ENCODE measurements at regions not wholly inside any gene's neighbourhood (a gene's known extent, or its start where the extent isn't known, plus 50 kb on each side); places are given as distances from the start of the nearest gene placed in this dataset.
"Not testable (repeated sequence)": the region's sequence is repeated elsewhere in the genome, so short reads cannot be mapped to it uniquely, and the experiment has no call there.

DNA sequence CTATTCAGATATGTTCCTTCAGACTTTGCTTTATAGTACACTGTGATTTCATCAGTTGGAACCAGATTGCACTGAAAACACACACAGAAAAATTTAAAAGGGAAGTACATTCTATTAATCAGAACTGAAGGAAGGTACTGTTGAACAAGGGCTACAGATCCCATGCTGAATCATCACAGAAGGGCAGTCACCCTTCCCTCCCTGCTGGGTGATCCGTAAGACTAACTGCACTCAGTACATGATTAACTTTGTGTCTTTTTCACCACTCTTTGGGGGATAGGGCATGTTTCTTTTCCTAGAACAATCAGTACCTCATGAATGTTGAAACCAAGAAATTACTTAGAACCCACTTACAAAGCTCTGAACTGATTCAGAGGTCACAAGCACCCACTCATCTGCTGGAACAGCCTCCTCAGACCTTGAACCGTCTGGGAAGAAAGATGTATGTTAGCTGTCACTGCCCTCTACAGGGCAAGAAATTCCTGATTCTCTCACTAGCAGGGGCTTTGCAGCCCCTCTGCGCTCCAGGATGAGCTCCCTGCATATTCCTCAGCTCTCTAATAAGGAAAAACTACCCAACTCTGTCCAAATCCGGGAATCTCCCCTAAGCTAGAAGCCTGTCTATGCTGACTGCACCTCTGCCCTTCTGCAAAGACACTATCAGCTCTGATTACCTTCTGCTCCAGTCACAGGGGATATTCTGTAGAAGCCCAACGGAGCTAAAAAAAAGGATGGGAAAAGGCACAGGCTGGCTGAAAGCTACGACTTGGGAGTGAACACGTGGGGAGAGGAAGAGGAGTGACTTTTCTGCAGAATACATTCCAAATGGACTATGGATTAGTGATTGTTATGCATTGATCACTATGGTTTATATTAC is 51.0 kb downstream of the IARS1 start:
- Mint-ChIP-seq H3K4me1 (ENCODE audit: low read depth) (no peaks in the 10 kb centered on the region), H3K36me3 (peaks cover 39% of the 10 kb centered on the region), H3K27ac (no peak overlapping the region), H3K9me3 (ENCODE audit: low read depth) (no peaks in the 10 kb centered on the region), H3K27me3 (no peaks in the 10 kb centered on the region), H3K4me3 (no peak overlapping the region)

DNA sequence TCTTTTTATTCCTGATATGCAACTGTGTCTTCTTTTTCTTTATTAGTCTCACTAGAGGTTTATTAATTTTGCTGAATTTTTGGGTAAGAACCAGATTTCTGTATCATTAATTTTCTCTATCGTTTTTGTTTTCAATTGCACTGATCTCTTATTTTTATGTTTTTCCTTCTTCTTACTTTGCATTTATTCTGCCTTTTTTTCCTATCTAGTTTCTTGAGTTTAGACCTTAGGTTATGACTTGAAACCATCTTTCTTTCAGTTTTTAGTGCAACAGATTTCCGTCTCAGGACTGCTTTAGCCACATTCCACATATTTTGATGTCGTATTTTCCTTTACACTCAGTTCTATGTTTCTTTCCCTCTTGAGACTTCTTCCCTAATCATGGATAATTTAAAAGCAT is 56.6 kb downstream of the IARS1 start:
- Mint-ChIP-seq H3K4me3 (no peak overlapping the region), H3K36me3 (peaks cover 42% of the 10 kb centered on the region), H3K4me1 (ENCODE audit: low read depth) (no peaks in the 10 kb centered on the region), H3K9me3 (ENCODE audit: low read depth) (no peaks in the 10 kb centered on the region), H3K27me3 (no peaks in the 10 kb centered on the region), H3K27ac (no peak overlapping the region)

DNA sequence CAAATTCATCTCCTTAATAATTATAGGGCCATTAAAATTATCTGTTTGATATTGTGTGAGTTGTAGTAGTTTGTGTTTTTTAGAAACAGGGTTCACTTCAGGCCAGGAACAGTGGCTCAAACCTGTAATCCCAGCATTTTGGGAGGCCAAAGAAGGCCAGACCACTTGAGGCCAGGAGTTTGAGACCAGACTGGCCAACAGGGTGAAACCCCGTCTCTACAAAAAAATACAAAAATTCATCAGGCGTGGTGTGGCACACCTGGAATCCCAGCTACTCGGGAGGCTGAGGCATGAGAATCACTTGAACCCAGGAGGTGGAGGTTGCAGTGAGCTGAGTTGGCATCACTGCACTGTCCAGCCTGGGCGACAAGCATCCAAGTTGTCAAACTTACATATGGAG is 57.0 kb downstream of the IARS1 start:
- Mint-ChIP-seq H3K27me3 (no peaks in the 10 kb centered on the region), H3K36me3 (peaks cover 38% of the 10 kb centered on the region), H3K9me3 (ENCODE audit: low read depth) (no peaks in the 10 kb centered on the region), H3K4me1 (ENCODE audit: low read depth) (no peaks in the 10 kb centered on the region), H3K4me3 (no peak overlapping the region), H3K27ac (no peak overlapping the region)

DNA sequence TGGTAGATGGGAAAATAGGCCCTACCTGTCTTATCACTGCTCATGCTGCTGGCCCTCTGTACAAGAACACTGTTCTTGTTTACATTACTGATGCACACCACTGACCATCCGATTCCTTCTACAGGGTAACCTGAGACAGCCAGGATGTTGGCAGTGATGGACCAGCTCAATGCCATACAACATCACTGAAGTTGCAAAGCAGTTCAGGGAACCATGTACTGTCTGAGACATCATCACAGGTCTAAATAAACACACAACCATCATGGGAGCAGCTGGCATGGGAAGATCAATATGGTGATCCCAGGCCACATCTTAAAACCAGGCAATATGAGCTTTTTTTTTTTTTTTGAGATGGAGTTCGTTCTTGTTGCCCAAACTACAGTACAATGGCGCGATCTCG is 59.0 kb downstream of the IARS1 start:
- H3K27ac Mint-ChIP-seq: no peak overlapping the region
- no peaks in the 10 kb centered on the region for H3K27me3 Mint-ChIP-seq
- no peaks in the 10 kb centered on the region for H3K4me1 Mint-ChIP-seq (ENCODE audit: low read depth)
- H3K9me3 Mint-ChIP-seq (ENCODE audit: low read depth): no peaks in the 10 kb centered on the region
- H3K36me3 Mint-ChIP-seq: peaks cover 40% of the 10 kb centered on the region
- no peak overlapping the region for H3K4me3 Mint-ChIP-seq

DNA sequence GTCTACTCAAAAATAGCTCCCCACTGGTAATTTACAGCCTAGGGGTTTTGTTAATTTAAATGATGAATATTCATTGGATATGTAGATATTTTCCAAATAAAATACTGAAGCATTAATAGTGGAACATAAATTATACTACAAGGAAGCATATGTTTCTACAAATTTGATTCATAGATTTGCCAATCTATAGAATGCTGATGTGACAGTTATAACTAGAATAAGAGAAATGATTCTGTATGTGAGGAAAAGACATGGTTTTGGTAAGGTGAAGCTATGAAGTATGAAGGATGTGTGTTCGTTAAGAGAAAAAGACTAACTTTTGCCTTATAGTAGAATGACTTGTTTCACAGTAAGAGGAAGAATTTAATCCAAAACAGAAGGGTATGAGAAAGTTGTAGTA is 61.3 kb downstream of the IARS1 start:
- peaks cover 35% of the 10 kb centered on the region for H3K36me3 Mint-ChIP-seq

DNA sequence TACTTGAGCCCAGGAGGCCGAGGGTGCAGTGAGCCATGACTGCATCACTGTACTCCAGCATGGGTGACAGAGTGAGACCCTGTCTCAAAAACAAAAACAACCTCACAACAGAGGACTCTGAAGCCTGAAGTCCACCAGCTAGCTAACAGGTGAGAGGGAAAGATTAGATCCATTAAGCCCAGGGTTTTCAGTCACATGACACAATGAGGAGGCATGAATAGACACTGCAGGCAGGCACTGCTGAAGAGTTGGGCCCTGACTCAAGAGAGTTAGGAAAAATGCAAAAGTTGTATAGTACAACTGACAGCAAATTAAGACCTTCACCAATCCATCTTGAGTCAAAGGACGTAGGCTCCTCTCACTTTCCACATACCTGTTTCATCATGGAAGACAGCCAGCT is 64.9 kb downstream of the IARS1 start:
- Mint-ChIP-seq H3K4me3 (no peak overlapping the region), H3K9me3 (ENCODE audit: low read depth) (no peaks in the 10 kb centered on the region), H3K4me1 (ENCODE audit: low read depth) (no peaks in the 10 kb centered on the region), H3K36me3 (peaks cover 30% of the 10 kb centered on the region), H3K27ac (no peak overlapping the region), H3K27me3 (no peaks in the 10 kb centered on the region)

More for the DNA sequence above, 61.3 kb downstream of the IARS1 start:
- no peaks in the 10 kb centered on the region for H3K27me3 Mint-ChIP-seq
- no peaks in the 10 kb centered on the region for H3K9me3 Mint-ChIP-seq (ENCODE audit: low read depth)
- peak overlapping the region; percentile 4 for H3K27ac Mint-ChIP-seq
- H3K4me3 Mint-ChIP-seq: no peak overlapping the region
- no peaks in the 10 kb centered on the region for H3K4me1 Mint-ChIP-seq (ENCODE audit: low read depth)

DNA sequence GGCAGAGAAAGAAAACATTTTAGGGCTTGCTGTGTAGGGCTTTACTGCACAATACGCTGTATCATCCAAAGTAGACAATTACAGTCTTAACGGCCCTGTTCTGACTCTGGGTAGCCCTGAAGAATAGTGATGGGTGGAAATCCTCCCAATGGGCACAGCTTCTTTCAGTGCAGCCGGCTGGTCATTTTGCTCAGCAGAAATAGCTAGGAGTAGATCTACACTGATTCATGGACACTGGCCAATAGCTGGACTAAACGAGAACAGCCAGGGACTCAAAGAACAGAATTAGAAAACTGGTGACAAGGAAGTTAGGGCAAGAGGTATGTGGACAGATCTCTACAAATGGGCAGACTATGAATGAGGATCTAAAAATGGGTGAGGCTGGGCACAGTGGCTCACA is 69.3 kb downstream of the IARS1 start:
- H3K36me3 Mint-ChIP-seq: peaks cover 25% of the 10 kb centered on the region

DNA sequence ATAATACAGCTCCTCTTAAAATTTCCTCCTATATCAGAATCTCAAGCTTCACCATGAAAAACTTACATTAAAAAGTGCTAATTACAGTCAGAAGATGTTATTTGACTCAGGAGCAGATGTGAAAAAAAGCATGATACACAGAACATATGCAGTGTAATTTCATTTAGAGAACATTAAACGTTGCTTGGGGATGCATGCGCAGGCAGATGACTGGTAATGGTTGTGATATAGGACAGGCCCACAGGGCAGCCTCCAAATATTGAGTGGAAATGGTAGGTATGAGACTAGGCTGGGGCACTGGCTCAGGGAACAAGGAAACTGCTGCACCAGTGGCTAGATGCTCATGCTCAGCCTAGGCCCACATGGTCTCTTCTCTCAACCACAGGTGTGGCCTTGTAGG is 69.7 kb downstream of the IARS1 start:
- Mint-ChIP-seq H3K36me3 (peaks cover 23% of the 10 kb centered on the region), H3K9me3 (ENCODE audit: low read depth) (no peaks in the 10 kb centered on the region)

More for the DNA sequence above, 69.3 kb downstream of the IARS1 start:
- H3K4me3 Mint-ChIP-seq: no peak overlapping the region
- no peak overlapping the region for H3K27ac Mint-ChIP-seq
- H3K27me3 Mint-ChIP-seq: no peaks in the 10 kb centered on the region
- H3K4me1 Mint-ChIP-seq (ENCODE audit: low read depth): no peaks in the 10 kb centered on the region
- no peaks in the 10 kb centered on the region for H3K9me3 Mint-ChIP-seq (ENCODE audit: low read depth)

DNA sequence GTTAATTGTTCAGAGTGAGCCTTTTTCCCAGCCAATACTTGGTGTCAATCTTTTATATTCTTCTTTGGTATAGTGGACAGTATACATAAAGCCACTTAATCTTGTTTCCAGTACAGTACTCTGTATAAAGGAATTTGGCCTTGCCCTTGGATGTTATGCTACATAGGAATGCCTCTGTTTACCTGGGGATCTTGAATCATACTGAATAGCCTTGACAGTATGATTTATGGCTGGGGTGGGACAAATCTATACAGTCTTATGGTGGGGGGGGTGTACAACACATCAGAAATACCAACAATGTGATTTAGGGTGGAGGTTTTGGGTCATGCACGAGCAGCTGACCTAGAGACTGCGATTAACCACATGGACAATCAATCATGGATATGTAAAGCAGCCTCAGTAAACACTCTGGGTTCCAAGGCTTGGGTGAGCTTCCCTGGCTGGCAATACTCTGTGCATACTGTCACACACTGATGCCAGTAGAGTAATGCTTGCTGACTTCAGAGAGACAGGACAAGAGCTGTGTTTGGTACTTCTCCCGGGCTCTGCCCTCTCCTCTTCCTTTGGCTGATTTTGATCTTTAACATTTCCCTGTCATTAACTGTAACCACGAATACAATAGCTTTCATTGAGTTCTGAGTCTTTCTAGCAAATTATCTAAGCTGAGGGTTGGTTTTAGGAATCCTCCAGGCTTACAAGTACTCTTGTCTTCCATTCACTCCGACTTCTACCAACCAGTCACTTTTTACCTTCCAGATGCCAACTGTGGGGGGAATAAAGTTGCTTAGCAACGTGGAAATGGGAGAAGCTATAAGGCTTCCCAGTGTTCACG is 84.6 kb downstream of the IARS1 start:
- Mint-ChIP-seq H3K27ac (no peak overlapping the region), H3K9me3 (ENCODE audit: low read depth) (no peaks in the 10 kb centered on the region)

More for the DNA sequence above, 69.7 kb downstream of the IARS1 start:
- H3K27me3 Mint-ChIP-seq: no peaks in the 10 kb centered on the region
- H3K27ac Mint-ChIP-seq: no peak overlapping the region
- no peak overlapping the region for H3K4me3 Mint-ChIP-seq
- H3K4me1 Mint-ChIP-seq (ENCODE audit: low read depth): no peaks in the 10 kb centered on the region

DNA sequence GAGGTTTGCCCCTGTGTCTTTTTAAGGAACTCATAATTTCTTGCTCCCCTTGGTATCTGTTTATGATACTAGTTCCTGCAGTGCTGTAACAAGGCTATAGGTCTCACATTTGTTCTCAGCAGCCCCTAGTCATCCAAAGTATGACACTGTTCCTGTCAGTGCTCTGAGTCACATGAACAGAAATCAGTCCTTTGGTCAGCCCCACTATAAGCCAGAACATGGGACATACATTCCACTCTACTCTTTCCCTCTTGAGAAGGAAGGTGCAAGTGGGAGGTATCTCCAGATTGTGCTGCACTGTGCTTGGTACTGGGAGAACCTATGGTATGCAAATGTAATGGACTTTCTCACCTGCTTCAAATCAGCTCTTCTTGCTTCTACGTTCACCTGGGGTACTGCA is 87.0 kb downstream of the IARS1 start:
- Mint-ChIP-seq H3K9me3 (ENCODE audit: low read depth) (no peaks in the 10 kb centered on the region), H3K36me3 (peaks cover 15% of the 10 kb centered on the region), H3K4me3 (no peak overlapping the region), H3K27me3 (no peaks in the 10 kb centered on the region), H3K4me1 (ENCODE audit: low read depth) (no peaks in the 10 kb centered on the region), H3K27ac (no peak overlapping the region)

More for the DNA sequence above, 84.6 kb downstream of the IARS1 start:
- no peaks in the 10 kb centered on the region for H3K27me3 Mint-ChIP-seq
- H3K36me3 Mint-ChIP-seq: peaks cover 23% of the 10 kb centered on the region
- H3K4me1 Mint-ChIP-seq (ENCODE audit: low read depth): no peaks in the 10 kb centered on the region
- no peak overlapping the region for H3K4me3 Mint-ChIP-seq

DNA sequence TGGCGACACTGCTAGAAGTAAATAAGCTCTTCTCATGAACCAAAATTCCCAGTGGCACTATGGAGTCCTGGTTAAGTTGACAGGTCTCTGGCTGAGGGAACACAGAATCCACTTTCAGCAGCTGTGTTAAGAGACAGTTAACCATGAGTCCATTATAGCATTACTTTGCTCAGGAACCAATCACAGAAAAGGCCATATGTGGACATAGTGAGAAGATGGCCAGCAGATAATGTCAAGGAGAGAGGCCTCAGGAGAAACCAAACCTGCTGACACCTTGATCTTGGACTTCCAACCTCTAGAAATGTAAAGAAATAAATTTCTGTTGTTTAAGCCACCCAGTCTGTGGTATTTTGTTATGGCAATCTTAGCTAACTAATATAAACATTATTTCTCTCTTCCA is 88.7 kb upstream of the SPTLC1 start:
- H3K4me3 Mint-ChIP-seq; H3K27ac Mint-ChIP-seq; H3K36me3 Mint-ChIP-seq; H3K4me1 Mint-ChIP-seq (ENCODE audit: low read depth); H3K9me3 Mint-ChIP-seq (ENCODE audit: low read depth); H3K27me3 Mint-ChIP-seq: not testable (repeated sequence)

DNA sequence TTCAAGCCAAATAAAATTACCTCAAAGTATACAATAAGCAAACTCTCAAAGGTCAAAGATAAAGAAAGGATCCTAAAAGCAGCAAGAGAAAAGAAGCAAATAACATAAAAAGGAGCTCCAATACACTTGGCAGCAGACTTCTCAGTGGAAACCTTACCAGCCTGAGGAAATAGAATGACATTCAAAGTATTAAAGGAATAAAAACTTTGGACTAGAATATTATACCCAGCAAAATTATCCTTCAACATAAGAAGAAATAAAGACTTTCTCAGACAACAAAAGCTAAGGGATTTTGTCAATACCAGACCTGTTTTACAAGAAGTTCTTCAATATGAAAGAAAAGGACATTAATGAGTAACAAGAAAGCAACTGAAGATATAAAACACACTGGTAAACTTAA is 83.0 kb upstream of the SPTLC1 start:
- H3K36me3 Mint-ChIP-seq; H3K4me3 Mint-ChIP-seq; H3K9me3 Mint-ChIP-seq (ENCODE audit: low read depth); H3K27ac Mint-ChIP-seq; H3K4me1 Mint-ChIP-seq (ENCODE audit: low read depth); H3K27me3 Mint-ChIP-seq: not testable (repeated sequence)

DNA sequence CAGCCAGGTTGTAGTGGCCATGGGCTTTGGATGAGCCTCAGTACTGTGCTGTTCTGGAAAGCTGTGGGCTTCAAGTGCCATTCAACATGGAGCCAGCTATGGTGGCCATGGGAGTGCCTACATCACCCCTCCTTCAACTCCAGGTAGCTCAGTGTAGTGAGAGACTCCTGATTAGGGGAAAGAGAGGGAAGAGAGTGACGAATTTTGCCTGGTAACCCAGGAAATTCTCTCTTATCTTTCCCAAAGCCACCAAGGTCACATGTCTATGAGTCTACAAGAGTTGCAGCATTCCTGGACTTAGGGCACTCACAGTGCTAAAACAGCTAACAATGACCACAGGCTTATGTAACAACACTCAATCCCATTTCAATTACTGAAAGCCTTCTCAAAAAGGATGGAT is 81.7 kb upstream of the SPTLC1 start:
- Mint-ChIP-seq H3K9me3 (ENCODE audit: low read depth) (peaks cover 6% of the 10 kb centered on the region), H3K4me1 (ENCODE audit: low read depth) (no peaks in the 10 kb centered on the region), H3K27ac (no peak overlapping the region), H3K36me3 (peaks cover 10% of the 10 kb centered on the region), H3K4me3 (no peak overlapping the region), H3K27me3 (peaks cover 10% of the 10 kb centered on the region)

DNA sequence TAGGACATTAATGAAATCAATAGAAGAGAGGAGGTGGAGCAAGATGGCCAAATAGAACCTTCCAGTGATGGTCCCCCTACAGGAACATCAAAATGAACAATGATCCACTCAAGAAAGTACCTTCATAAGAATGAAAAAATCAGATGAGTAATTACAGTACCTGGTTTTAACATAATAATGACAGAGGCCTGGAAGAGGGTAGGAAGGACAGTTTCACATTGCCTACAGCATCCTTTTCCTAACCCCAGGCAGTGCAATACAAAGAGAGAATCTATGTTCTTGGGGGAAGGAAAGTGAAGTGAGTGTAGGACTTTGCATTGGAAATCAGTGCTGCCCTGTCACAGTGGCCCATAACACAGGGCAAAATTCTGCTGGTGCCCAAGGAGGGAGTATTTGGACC is 81.2 kb upstream of the SPTLC1 start:
- peaks cover 6% of the 10 kb centered on the region for H3K9me3 Mint-ChIP-seq (ENCODE audit: low read depth)
- H3K36me3 Mint-ChIP-seq: peaks cover 10% of the 10 kb centered on the region
- no peak overlapping the region for H3K4me3 Mint-ChIP-seq
- no peaks in the 10 kb centered on the region for H3K4me1 Mint-ChIP-seq (ENCODE audit: low read depth)
- no peak overlapping the region for H3K27ac Mint-ChIP-seq
- H3K27me3 Mint-ChIP-seq: peaks cover 10% of the 10 kb centered on the region

DNA sequence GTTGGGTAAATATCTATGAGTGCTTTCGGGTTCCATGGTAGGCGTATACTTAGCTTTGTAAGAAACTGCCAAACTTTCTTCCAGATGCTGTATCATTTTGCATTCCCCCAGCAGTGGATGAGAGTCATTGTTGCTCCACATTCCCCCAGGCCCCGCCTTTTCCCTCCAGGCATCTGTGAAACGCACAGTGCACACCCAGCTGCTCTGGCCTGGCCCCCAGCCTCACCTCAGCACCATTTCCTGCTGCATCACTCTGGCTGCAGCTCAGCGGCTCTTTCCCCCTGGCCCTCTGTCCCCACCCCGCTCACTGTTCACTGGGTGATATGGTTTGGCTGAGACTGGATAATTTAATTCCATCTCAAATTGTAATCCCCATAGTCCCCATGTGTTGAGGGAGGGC is 76.6 kb upstream of the SPTLC1 start:
- Mint-ChIP-seq H3K27ac (no peak overlapping the region), H3K4me3 (no peak overlapping the region), H3K9me3 (ENCODE audit: low read depth) (no peaks in the 10 kb centered on the region), H3K36me3 (peaks cover 3% of the 10 kb centered on the region), H3K4me1 (ENCODE audit: low read depth) (no peaks in the 10 kb centered on the region), H3K27me3 (peaks cover 6% of the 10 kb centered on the region)

DNA sequence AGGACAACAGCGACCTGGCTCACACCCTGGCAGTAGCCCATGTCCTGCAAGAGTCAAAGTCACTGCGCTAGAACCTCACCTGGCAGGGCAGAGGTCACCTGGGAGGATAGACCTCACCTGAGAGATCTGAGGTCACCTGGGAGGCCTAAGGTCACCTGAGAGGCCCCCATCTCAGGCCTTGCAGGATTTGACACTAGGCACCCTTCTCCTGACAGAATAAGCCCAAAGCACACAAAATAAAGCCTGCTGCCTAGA is 75.2 kb upstream of the SPTLC1 start:
- H3K27me3 Mint-ChIP-seq: peaks cover 6% of the 10 kb centered on the region
- no peaks in the 10 kb centered on the region for H3K4me1 Mint-ChIP-seq (ENCODE audit: low read depth)
- H3K36me3 Mint-ChIP-seq: peaks cover 3% of the 10 kb centered on the region
- H3K9me3 Mint-ChIP-seq (ENCODE audit: low read depth): no peaks in the 10 kb centered on the region
- no peak overlapping the region for H3K27ac Mint-ChIP-seq
- no peak overlapping the region for H3K4me3 Mint-ChIP-seq

Measured in activated naive CD8-positive, alpha-beta T cell (primary cell).